ENCODE measurements at regions not wholly inside any gene's neighbourhood (a gene's known extent, or its start where the extent isn't known, plus 50 kb on each side); places are given as distances from the start of the nearest gene placed in this dataset.

- DNase-seq (ENCODE audit: low read depth, low spot score) (no peak), FAIRE-seq (no peak)
- no peaks in the 10 kb centered on the region for H3K36me3 ChIP-seq (ENCODE audit: control insufficient read depth in 2 of 2, extremely low read depth in 1 of 2, insufficient read depth in 2 of 2, low read length in 2 of 2)
- H4K20me1 ChIP-seq (replicated peaks; ENCODE audit: control insufficient read depth, extremely low read depth, insufficient read depth, low read length): no peaks in the 10 kb centered on the region
- intact Hi-C loops (cut with micrococcal nuclease) (no loop called here), dilution Hi-C loops (cut with MboI; ENCODE audit: extremely low pct_ligation_motif_present, low sequenced_read_pairs) (no loop called here)
- ChIA-PET POLR2A (no interaction called here), CTCF (no interaction called here)
- H3K9me3 ChIP-seq (replicated peaks; ENCODE audit: control insufficient read depth, insufficient read depth, low read length): no peaks in the 10 kb centered on the region
- no TSS peak for BruUV-seq (replicated peaks)
- no peak overlapping the region for H3K4me3 ChIP-seq (replicated peaks in 1 of 3; ENCODE audit: insufficient read depth in 1 of 3, low read depth in 1 of 3, low read length in 3 of 3)
- H3K27ac ChIP-seq (ENCODE audit: insufficient read depth, low read depth, low read length): no peak overlapping the region
- H3K79me2 ChIP-seq (ENCODE audit: control insufficient read depth, insufficient read depth, low read length): no peaks in the 10 kb centered on the region
- H2AFZ ChIP-seq (ENCODE audit: low read depth, low read length): no peak overlapping the region
- H3K9me1 ChIP-seq (replicated peaks; ENCODE audit: control insufficient read depth, extremely low read depth, insufficient read depth, low read length): no peaks in the 10 kb centered on the region
- H3K4me2 ChIP-seq (ENCODE audit: insufficient read depth, low read length): no peak overlapping the region
- no peak for TF ChIP-seq MAX (IDR thresholded peaks at IDR 0.05; ENCODE audit: insufficient read depth, insufficient read length)
- no peak for TF ChIP-seq CTCF (IDR thresholded peaks at IDR 0.05; ENCODE audit: extremely low read depth in 1 of 2, insufficient read depth in 1 of 2, low read depth in 1 of 2, low read length in 2 of 2)
- no peak for TF ChIP-seq JUN (IDR thresholded peaks at IDR 0.05; ENCODE audit: borderline replicate concordance, insufficient read depth, insufficient read length, low read depth)
- no peak for TF ChIP-seq GATA2 (IDR thresholded peaks at IDR 0.05; ENCODE audit: insufficient read depth, insufficient read length, low read depth, low read length)
- TF ChIP-seq POLR2AphosphoS5 (IDR thresholded peaks at IDR 0.05; ENCODE audit: insufficient read depth, low read depth, low read length): no peak
- no peak for TF ChIP-seq EZH2 (IDR thresholded peaks at IDR 0.05; ENCODE audit: borderline replicate concordance, low read depth, low read length, severe bottlenecking)
- TF ChIP-seq MYC (IDR thresholded peaks at IDR 0.05; ENCODE audit: low read depth, low read length): no peak
- TF ChIP-seq POLR2A (IDR thresholded peaks at IDR 0.05; ENCODE audit: low read depth, low read length): no peak
- no peak for TF ChIP-seq FOS (IDR thresholded peaks at IDR 0.05; ENCODE audit: borderline replicate concordance, insufficient read depth, low read length)
- no peaks in the 10 kb centered on the region for H3K27me3 ChIP-seq (ENCODE audit: control insufficient read depth in 2 of 2, insufficient read depth in 2 of 2, low read length in 2 of 2)
- H3K9ac ChIP-seq (replicated peaks; ENCODE audit: extremely low read depth, insufficient read depth, low read length): no peak overlapping the region
- no peaks in the 10 kb centered on the region for H3K4me1 ChIP-seq (ENCODE audit: control insufficient read depth, extremely low read depth, insufficient read depth, low read length)
Measured at GRCh38 chr3:26271848-26272247, 350.7 kb upstream of the LRRC3B start.

Measured in endothelial cell of umbilical vein (primary cell).